Progenitor cell of endocrine pancreas (in vitro differentiated cells): ENCODE measurements at regions not wholly inside any gene's neighbourhood (a gene's known extent, or its start where the extent isn't known, plus 50 kb on each side); places are given as distances from the start of the nearest gene placed in this dataset.

ENCODE experiments used
- DNase-seq: peaks from one replicate; pipeline ENCODE4 v3.0.0; 2021; ENCODE audit warnings: low spot score; ENCODE audit not compliant: unreplicated experiment
- H3K27ac Mint-ChIP-seq: 2 replicates; pipeline ENCODE4 v1.8.0; 2021; ENCODE audit warnings: mild to moderate bottlenecking, moderate library complexity, mixed read lengths
- H3K27me3 Mint-ChIP-seq: 2 replicates; pipeline ENCODE4 v1.8.0; 2021; ENCODE audit warnings: mixed read lengths
- H3K36me3 Mint-ChIP-seq: 2 replicates; pipeline ENCODE4 v1.8.0; 2022; ENCODE audit warnings: mixed read lengths; ENCODE audit not compliant: insufficient read depth
- H3K4me1 Mint-ChIP-seq: 2 replicates; pipeline ENCODE4 v1.8.0; 2021; ENCODE audit warnings: low read depth, mixed read lengths
- H3K4me3 Mint-ChIP-seq: 2 replicates; pipeline ENCODE4 v1.8.0; 2021; ENCODE audit warnings: low read depth, mild to moderate bottlenecking, moderate library complexity, mixed read lengths
- H3K9me3 Mint-ChIP-seq: 2 replicates; pipeline ENCODE4 v1.8.0; 2021; ENCODE audit warnings: low read depth, mixed read lengths
- CTCF ChIP-seq: fragments of 200-600 bp; sonication (generic); IDR thresholded peaks from one replicate; pipeline ENCODE4 v1.5.0; 2021; ENCODE audit warnings: antibody characterized with exemption, mild to moderate bottlenecking; ENCODE audit not compliant: unreplicated experiment

- Mint-ChIP-seq H3K27ac (no peak overlapping the region), H3K27me3 (peaks cover 2% of the 10 kb centered on the region), H3K36me3 (no peaks in the 10 kb centered on the region), H3K9me3 (peaks cover 10% of the 10 kb centered on the region), H3K4me1 (no peaks in the 10 kb centered on the region), H3K4me3 (no peak overlapping the region)
- no peak for DNase-seq
- no peak for TF ChIP-seq CTCF
These were observed 430.3 kb downstream of the TFAP2A start for GRCh38 chr6:9984607-9985006.

GRCh38 chr6:9983168-9983567 is 431.7 kb downstream of the TFAP2A start:
- Mint-ChIP-seq H3K27me3 (peaks cover 2% of the 10 kb centered on the region), H3K27ac (no peak overlapping the region), H3K36me3 (no peaks in the 10 kb centered on the region), H3K4me3 (no peak overlapping the region), H3K9me3 (peaks cover 10% of the 10 kb centered on the region), H3K4me1 (peaks cover 3% of the 10 kb centered on the region)
- DNase-seq, result no peak
- no peak for TF ChIP-seq CTCF

GRCh38 chr6:9982215-9982614 is 432.7 kb downstream of the TFAP2A start:
- no peak overlapping the region for H3K27ac Mint-ChIP-seq
- peaks cover 5% of the 10 kb centered on the region for H3K4me1 Mint-ChIP-seq
- H3K9me3 Mint-ChIP-seq, result peaks cover 10% of the 10 kb centered on the region
- no peak for DNase-seq
- H3K4me3 Mint-ChIP-seq, result no peak overlapping the region
- no peak for TF ChIP-seq CTCF
- H3K36me3 Mint-ChIP-seq, result no peaks in the 10 kb centered on the region
- peaks cover 2% of the 10 kb centered on the region for H3K27me3 Mint-ChIP-seq

GRCh38 chr6:9979996-9980395 is 434.9 kb downstream of the TFAP2A start:
- H3K27me3 Mint-ChIP-seq, result peaks cover 2% of the 10 kb centered on the region
- H3K36me3 Mint-ChIP-seq, result no peaks in the 10 kb centered on the region
- no peak for DNase-seq
- peaks cover 10% of the 10 kb centered on the region for H3K9me3 Mint-ChIP-seq
- no peak for TF ChIP-seq CTCF
- H3K4me3 Mint-ChIP-seq, result no peak overlapping the region
- peaks cover 9% of the 10 kb centered on the region for H3K4me1 Mint-ChIP-seq
- no peak overlapping the region for H3K27ac Mint-ChIP-seq

- H3K36me3 Mint-ChIP-seq, result no peaks in the 10 kb centered on the region
These were observed 436.4 kb downstream of the TFAP2A start for GRCh38 chr6:9978480-9978879.

More at GRCh38 chr6:9978480-9978879, 436.4 kb downstream of the TFAP2A start:
- Mint-ChIP-seq H3K4me3 (no peak overlapping the region), H3K9me3 (no peaks in the 10 kb centered on the region), H3K27me3 (no peaks in the 10 kb centered on the region), H3K4me1 (peaks cover 9% of the 10 kb centered on the region), H3K27ac (no peak overlapping the region)
- DNase-seq, result no peak
- TF ChIP-seq CTCF, result no peak
